GM12872 (cell line): ENCODE measurements at regions not wholly inside any gene's neighbourhood (a gene's known extent, or its start where the extent isn't known, plus 50 kb on each side); places are given as distances from the start of the nearest gene placed in this dataset.

Source experiments
- CTCF ChIP-seq: IDR thresholded peaks from 3 replicates; pipeline ENCODE4 v1.5.1; 2011; ENCODE audit warnings: low read depth, mild to moderate bottlenecking, low read length, moderate library complexity; ENCODE audit not compliant: insufficient read depth

DNA sequence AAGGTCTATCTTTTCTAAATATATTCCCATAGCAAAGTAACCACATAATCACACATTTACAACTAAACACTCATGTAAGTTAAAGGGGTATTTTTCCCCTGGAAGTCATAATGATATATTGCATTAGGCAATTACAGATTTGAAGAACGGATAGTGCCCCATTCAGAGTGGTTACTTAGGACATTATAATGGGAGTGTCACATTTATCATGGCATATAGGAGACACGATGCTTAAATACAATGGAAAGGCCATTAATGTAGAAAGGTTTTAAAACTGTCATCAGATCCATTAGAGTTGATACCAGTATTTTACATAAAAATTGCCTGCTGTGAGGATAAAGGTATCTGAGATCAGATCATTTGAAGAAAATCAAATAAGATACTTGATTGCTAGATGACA, 582.0 kb upstream of the SEMA6D start:
- no peak for TF ChIP-seq CTCF

DNA sequence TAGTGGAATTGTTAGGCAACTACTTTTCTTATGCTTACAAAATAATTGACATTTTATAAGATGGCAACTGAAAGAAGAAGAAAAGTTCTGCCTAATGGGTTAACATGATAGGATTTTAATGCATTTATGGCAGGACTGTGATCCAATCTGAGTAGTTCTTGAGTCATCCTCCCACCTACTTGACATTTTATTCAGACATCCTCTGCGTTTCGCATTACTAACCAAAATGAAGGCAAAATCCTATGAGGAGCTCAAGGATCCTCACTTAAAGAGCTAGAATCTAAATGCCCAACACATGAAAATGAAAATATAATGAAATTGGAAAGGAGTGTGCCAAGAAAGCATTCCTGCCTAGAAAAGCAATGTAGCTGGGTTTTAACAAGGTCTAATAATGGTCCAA, 581.1 kb upstream of the SEMA6D start:
- TF ChIP-seq CTCF = no peak

DNA sequence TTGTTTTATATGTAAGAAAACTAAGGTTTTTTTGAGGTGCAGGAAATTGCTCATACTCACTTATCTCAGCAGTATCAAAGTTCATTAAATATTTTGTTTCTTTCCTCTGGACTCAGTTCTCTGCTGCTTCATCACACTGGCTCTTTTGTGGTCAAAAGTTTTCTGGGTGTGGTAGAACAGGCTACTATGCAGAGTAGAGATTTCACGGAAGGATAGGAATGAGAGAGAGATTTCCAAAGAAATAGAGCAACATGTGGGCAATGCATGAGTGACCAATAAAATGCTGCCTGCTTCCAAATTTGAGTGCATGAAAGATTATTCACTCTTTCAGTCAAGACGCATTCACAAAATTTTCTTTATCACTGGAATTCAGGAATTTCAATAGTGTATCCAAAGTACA, 577.3 kb upstream of the SEMA6D start:
- no peak for TF ChIP-seq CTCF

DNA sequence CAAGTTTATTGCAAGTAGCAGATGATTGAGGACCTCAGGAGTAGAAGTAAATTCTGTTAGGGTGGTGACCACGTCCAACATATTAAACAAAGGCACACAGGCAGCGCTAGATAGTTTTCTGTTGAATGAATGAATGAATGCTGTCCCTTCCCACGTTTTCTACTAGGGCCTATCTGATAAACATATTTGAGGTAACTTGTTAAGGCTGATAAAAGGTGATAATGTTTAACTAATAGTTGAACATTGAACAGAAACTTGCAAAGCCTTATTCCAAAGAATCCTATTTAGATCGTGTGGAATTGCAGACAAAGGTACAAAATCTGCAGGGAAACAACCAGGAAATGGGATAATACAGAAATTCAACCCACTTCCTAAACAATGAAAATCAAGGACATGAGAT, 559.5 kb upstream of the SEMA6D start:
- TF ChIP-seq CTCF = no peak

DNA sequence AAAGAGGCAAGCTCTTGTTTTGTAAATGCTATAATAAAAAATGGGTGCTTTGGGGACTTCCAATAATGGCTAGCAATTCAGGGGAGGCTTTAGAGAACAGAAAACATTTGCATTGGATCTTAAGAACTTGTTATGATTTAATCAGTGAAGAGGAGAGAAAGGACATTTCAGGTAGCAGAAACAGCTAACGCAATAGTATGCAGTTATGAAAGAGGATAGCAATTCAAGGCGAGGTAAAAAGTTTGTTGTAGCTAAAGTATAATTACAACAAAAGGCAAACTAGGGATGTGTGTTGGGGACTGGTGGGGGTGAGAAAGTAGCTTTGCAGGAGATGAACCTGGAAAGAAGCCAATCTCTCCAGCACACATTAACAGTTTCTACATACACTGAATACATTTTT, 558.7 kb upstream of the SEMA6D start:
- TF ChIP-seq CTCF = no peak

DNA sequence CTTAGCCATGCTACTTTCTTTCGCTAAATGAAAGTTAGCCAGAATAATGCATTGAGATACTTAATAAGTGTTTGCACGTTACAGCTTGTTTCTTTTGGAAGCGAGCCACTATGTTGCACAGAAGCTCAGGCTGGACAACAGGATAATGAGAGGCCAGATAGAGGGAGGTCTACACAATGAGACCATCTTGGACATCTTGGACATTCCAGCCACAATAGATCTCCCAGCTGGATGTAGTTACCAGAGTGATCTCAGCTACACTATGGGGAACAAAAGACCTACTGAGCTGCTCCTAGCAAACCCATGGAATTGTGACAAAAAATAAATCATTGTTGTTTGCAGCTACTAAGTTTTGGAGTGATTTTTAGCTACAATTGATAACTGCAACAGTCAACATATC, 540.1 kb upstream of the SEMA6D start:
- no peak for TF ChIP-seq CTCF

GRCh38 chr15:47179988-47180387, 537.3 kb upstream of the SEMA6D start:
- no peak for TF ChIP-seq CTCF

DNA sequence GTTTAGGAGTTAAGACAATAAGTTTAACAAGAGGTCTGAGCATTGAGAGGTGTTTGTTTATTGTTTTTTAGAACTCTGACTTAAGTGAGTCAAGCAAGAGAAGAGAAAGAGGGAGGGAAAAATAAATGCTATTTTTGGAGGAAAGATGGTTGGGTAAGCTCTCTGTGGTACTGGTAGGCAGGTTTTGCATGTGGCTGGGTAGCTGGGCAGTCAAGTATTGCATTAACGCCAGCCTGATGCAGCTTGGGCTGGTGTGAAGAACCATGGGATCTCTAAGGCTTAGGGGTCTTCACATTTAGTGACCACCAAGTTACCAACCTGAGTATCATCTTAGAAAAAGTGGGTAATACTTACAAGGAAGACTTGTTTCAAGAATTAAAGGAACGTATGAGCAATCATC, 534.5 kb upstream of the SEMA6D start:
- TF ChIP-seq CTCF = no peak
